Ovary (tissue), 3 donors: ENCODE measurements at regions not wholly inside any gene's neighbourhood (a gene's known extent, or its start where the extent isn't known, plus 50 kb on each side); places are given as distances from the start of the nearest gene placed in this dataset.

Experiments used
- CTCF ChIP-seq, 3 donors: fragments of 450-650 bp in 2 of 3; fragments of 200-600 bp in 1 of 3; IDR thresholded peaks; one replicate each; pipeline versions ENCODE4 v1.5.1 to v1.8.0; 2016 to 2022; ENCODE audit warnings: antibody characterized with exemption in 3 of 3, mild to moderate bottlenecking in 1 of 3
- POLR2A ChIP-seq: fragments of 450-650 bp; IDR thresholded peaks from one replicate; pipeline ENCODE4 v1.6.1; 2017; ENCODE audit warnings: antibody characterized with exemption, mild to moderate bottlenecking, moderate library complexity
- donor health status: DM: no; HTN: no; CAD: no.

- TF ChIP-seq CTCF (IDR thresholded peaks at IDR 0.05) (no peak), POLR2A (no peak)
Measured at GRCh38 chr1:235014756-235015155, 113.9 kb downstream of the TOMM20 start.
